NCI-H2196 treated with DMSO at 0.1 percent for 48 hours (cell line): ENCODE measurements at regions not wholly inside any gene's neighbourhood (a gene's known extent, or its start where the extent isn't known, plus 50 kb on each side); places are given as distances from the start of the nearest gene placed in this dataset.
A peak's percentile ranks its signal among the peaks of the same experiment; 100 is the strongest.
"Not testable (repeated sequence)": the region's sequence is repeated elsewhere in the genome, so short reads cannot be mapped to it uniquely, and the experiment has no call there.

Experiments
- DNase-seq: peaks from one replicate; lab custom pipeline; 2025; ENCODE audit not compliant: unreplicated experiment; lab: John Stamatoyannopoulos, UW

- no peak for DNase-seq
These were observed 126.0 kb upstream of the CADM1 start for GRCh38 chr11:115630214-115630613.

DNA sequence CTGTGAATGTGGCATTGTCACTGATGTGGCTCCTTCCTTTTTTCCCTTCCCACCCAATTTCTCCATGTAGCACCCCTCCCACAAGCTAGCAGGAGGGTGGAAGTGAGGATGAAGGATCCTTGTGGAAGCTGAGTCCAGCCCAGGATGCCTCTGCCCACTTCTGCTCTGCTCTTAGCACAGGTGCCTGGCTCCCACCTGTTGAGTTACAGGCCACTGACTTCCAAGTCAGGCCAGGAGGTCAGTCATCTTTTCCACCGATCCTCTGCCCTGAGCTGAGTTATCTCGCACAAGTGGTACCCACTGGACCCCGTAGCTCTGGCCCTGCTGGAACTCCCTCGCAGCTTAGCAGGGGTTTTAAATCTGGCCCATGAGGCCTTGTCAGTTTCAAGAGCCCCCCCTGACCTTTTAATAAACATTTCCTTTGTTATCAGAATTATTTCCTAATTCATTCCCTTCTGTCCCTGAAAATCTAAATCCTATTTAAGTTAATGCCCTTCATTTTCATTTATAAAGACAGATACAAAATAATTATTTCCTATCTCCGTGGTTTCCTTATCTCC is 125.3 kb upstream of the CADM1 start:
- no peak for DNase-seq

DNA sequence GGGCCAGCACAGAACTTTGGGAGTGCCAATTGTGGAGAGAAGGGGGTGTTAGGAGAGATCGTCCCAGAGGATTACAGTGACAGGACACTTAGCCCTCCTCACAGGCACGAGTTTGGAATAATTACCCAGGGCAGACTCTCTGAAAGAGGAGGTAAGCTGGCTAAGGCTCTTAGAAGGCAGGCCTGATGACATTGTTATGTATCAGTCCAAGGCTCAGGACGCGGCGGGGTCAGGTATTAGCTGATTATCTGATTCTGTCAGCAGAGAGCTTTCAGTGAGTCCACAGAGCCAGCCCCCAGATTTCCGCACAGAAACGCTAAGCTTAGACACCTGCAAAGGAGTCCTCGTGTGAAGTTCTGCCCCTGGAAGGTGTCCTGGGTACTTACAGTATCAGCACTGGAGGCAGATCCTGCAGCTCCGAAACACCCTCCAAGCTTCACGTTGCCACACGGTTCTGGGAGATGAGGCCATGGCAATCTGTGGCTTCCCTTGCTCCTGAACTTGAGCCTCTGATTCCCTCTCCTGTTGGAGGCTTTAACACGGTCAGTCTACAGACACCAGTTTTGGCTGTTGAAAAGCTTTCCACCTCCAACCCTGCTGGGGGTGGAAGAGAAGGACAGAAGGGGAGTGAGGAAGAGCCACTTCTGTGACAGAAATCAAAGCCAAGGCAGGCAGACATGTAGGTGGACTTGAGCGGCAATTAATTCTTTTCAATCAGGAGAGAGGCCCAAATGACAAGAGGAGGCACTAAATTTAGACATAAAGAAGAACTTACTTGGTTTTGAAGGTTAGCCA is 123.6 kb upstream of the CADM1 start:
- DNase-seq: no peak

- no peak for DNase-seq
These were observed 122.9 kb upstream of the CADM1 start for GRCh38 chr11:115627071-115627470.

DNA sequence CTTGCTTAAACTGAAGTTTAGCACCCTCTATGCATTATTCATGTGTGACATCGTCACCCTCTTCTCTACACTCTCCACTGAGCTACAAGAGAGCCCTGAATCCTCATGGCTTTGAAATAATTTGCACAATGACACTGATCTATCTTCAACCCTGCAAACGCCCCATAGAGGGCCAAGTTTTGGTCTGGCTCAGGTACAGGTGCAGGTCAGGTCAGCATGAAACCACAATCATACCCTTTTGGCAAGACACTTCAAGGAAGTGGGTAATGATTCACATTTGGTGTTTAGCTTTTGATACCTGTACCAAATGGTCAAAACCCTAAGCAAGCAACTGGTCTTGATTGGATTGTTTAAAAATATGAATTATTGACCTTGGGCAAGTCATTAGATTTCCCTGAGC is 122.2 kb upstream of the CADM1 start:
- DNase-seq: no peak

GRCh38 chr11:115625502-115625901 is 121.3 kb upstream of the CADM1 start:
- DNase-seq: no peak

- no peak for DNase-seq
These were observed 119.8 kb upstream of the CADM1 start for GRCh38 chr11:115624065-115624464.

- no peak for DNase-seq
These were observed 118.8 kb upstream of the CADM1 start for GRCh38 chr11:115623021-115623451.

- DNase-seq: no peak
These were observed 114.2 kb upstream of the CADM1 start for GRCh38 chr11:115618428-115618827.

GRCh38 chr11:115617767-115618166 is 113.6 kb upstream of the CADM1 start:
- no peak for DNase-seq

DNA sequence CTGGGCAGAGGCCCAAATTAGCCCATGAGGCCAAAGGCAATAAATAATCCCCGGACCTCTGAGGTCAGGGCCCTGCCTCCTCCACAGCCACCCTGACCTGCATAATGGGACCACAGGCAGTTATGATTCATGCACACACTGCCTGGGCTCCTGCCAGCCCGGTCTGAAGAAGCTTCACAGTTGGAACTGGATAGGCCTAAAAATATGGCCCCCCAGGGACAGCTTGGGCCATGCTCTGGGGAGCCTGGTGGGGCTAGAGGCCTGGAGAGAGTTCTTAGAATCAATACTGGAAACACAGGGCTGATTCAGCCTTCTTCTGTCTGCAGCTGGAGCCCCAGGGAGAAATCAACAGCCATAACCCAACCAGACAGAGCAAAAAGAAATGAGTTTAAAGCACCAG is 112.8 kb upstream of the CADM1 start:
- no peak for DNase-seq

DNA sequence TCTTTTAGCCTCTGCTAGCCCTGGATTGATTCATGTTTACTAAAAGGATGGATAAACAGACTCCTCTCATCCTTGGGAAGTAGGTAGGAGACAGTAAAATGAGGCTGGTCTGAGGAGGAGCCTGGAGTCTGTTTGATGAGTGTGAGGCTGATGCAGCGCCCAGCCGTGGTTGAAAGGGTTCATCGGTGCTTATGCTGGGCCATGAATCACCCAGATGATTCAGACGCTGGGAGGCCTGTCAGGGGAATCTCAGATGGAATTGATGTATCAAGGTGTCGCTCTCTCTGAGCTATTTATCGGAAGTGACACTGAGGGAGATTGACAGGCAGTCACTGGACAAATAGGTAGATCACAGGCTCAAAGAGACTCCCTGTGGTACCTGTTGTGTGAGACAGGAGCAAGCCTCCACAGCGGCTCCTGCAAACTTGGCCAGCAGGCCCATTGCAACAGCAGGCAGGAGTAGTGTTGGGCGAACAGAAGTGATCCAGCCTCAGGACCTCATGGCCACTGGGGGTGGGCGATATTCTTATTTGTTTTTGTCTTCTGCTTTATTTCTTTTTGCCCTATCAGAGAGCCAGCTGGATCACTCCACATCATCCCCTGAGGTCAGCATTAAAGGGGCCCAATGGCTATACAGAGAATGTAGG is 109.9 kb upstream of the CADM1 start:
- DNase-seq: no peak

- DNase-seq: no peak
These were observed 108.8 kb upstream of the CADM1 start for GRCh38 chr11:115613004-115613403.

GRCh38 chr11:115612046-115612730 is 108.0 kb upstream of the CADM1 start:
- no peak for DNase-seq

GRCh38 chr11:115611343-115611742 is 107.1 kb upstream of the CADM1 start:
- no peak for DNase-seq

DNA sequence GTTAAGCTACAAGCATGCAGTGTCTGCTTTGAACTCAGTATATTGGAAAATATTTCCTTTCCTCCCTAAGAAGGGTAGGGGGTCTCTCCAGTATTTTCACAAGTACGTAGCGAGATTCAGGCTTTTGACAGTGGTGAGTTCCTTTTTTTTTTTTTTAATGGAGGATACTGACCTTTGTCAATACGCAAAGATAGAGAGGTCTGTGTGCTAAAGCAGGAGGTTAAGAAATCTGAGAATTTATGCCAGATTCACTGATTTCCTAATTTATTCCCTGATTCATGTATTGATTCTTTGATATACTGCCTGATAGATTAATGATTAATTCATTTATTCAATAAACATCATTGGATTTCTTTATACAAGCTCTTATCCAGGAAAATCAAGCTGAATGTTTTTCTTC is 106.7 kb upstream of the CADM1 start:
- DNase-seq: no peak

GRCh38 chr11:115610234-115610633 is 106.0 kb upstream of the CADM1 start:
- DNase-seq: not testable (repeated sequence)

DNA sequence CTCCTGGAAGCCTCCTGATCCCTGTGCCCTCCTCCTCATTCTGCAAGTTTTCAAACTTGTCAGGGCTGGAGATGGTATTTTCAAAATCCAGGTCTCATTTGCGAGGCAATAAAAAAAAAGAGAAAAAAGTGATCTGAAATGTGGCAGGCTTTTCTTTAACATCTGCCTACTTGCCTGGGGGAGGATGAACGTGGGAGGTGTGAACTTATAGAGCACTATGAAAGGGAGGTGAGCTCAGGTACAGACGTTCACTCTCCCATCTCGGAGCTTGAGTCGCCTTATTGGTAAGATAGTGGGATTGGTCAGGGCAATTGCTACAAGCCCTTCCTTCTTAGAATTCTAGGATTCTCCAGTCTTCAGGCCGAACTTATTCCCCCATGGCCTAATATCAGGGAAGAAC is 104.8 kb upstream of the CADM1 start:
- DNase-seq: no peak

DNA sequence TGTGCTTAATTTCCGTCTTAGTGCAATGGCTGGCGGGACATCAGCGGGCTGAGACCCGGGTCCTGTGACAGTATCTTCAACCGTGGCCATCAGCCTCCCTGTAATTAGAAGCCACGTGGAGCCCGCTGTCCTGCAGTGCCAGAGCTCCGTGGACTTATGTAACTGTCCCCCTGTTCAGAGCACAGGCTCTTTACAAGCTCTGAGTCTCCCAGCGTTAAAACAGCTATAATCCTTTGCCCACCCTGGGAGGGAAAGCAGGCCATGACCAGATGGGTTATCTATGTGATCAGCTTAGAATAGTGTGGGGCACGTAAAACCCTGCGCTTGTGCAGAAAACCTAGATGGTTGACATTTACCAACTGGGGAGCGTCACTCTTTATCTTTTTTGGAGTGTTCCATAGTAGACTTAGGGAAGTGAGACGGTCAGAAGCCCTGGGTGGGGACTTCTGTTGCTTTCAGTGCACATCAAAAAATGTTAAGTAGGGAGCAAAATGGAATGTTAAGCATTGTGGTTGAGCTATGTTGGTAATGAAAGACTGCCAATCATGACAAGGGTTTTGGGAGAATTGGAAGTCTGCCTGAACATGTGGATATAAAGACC is 103.5 kb upstream of the CADM1 start:
- DNase-seq: no peak

GRCh38 chr11:115606498-115607220 is 102.4 kb upstream of the CADM1 start:
- peak; percentile 12 for DNase-seq
